Hepatocyte (in vitro differentiated cells): ENCODE measurements at regions not wholly inside any gene's neighbourhood (a gene's known extent, or its start where the extent isn't known, plus 50 kb on each side); places are given as distances from the start of the nearest gene placed in this dataset.

Source experiments
- DNase-seq: peaks from one replicate; pipeline ENCODE4 v3.0.0-alpha.2; 2016; ENCODE audit warnings: low spot score
- H2AFZ ChIP-seq: fragments of 200-600 bp; sonication (generic); 2 replicates; pipeline ENCODE4 v1.6.0; 2016; ENCODE audit warnings: antibody characterized with exemption, mild to moderate bottlenecking
- H3K27ac ChIP-seq: fragments of 200-600 bp; sonication (generic); 2 replicates; pipeline ENCODE4 v1.5.1; 2016; ENCODE audit warnings: mild to moderate bottlenecking
- H3K27me3 ChIP-seq: fragments of 200-600 bp; sonication (generic); 2 replicates; pipeline ENCODE4 v1.6.1; 2016
- H3K36me3 ChIP-seq: fragments of 200-600 bp; sonication (generic); replicated peaks from 2 replicates; pipeline ENCODE4 v1.5.1; 2016; ENCODE audit warnings: low read depth; ENCODE audit not compliant: insufficient read depth
- H3K4me1 ChIP-seq: fragments of 200-600 bp; sonication (generic); 2 replicates; pipeline ENCODE4 v1.5.1; 2016; ENCODE audit warnings: mild to moderate bottlenecking, moderate library complexity; ENCODE audit not compliant: insufficient read depth
- H3K4me2 ChIP-seq: fragments of 200-600 bp; sonication (generic); 2 replicates; pipeline ENCODE4 v1.6.0; 2016
- H3K4me3 ChIP-seq: fragments of 200-600 bp; sonication (generic); 2 replicates; pipeline ENCODE4 v1.5.1; 2016; ENCODE audit warnings: mild to moderate bottlenecking
- H3K79me2 ChIP-seq: fragments of 200-600 bp; sonication (generic); 2 replicates; pipeline ENCODE4 v1.6.0; 2017; ENCODE audit warnings: mild to moderate bottlenecking
- H3K9me2 ChIP-seq: fragments of 200-600 bp; sonication (generic); replicated peaks from 2 replicates; pipeline ENCODE4 v1.6.0; 2017; ENCODE audit warnings: mild to moderate bottlenecking; ENCODE audit not compliant: insufficient read depth
- H3K9me3 ChIP-seq: fragments of 200-600 bp; sonication (generic); 2 replicates; pipeline ENCODE4 v1.5.1; 2016; ENCODE audit warnings: low read depth, mild to moderate bottlenecking
- H4K20me1 ChIP-seq: fragments of 200-600 bp; sonication (generic); 2 replicates; pipeline ENCODE4 v1.6.0; 2016; ENCODE audit warnings: mild to moderate bottlenecking; ENCODE audit not compliant: insufficient read depth, poor library complexity, severe bottlenecking
- CTCF ChIP-seq: fragments of 200-600 bp; sonication (generic); IDR thresholded peaks from 2 replicates; pipeline ENCODE4 v1.5.1; 2016; ENCODE audit warnings: antibody characterized with exemption, mild to moderate bottlenecking; ENCODE audit not compliant: poor library complexity
- EZH2 ChIP-seq: fragments of 200-600 bp; sonication (generic); IDR thresholded peaks from 2 replicates; pipeline ENCODE4 v1.6.1; 2016; ENCODE audit warnings: antibody characterized with exemption, mild to moderate bottlenecking, borderline replicate concordance
- EZH2phosphoT487 ChIP-seq: fragments of 200-600 bp; sonication (generic); IDR thresholded peaks from one replicate; pipeline ENCODE4 v1.6.1; 2018; ENCODE audit warnings: antibody characterized with exemption, mild to moderate bottlenecking, low read depth, moderate library complexity; ENCODE audit not compliant: unreplicated experiment, severe bottlenecking
- WGBS: methylation state at CpG from one replicate; pipeline ENCODE4 v1.1.6; 2016; ENCODE audit warnings: low lambda C conversion rate; ENCODE audit errors: missing lambda C conversion rate; 5-methylcytosine and 5-hydroxymethylcytosine counted together

GRCh38 chr18:24989760-24990593, 362.0 kb downstream of the ZNF521 start:
- no peak overlapping the region for H3K4me2 ChIP-seq
- H3K27me3 ChIP-seq: no peaks in the 10 kb centered on the region
- TF ChIP-seq EZH2: no peak
- TF ChIP-seq EZH2phosphoT487: no peak
- no peak for TF ChIP-seq CTCF
- WGBS: 91% methylated on average over 7 of the region's 7 CpGs
- no peak for DNase-seq
- H3K9me3 ChIP-seq: no peaks in the 10 kb centered on the region
- H3K9me2 ChIP-seq: no peaks in the 10 kb centered on the region
- H3K4me3 ChIP-seq: no peak overlapping the region
- H4K20me1 ChIP-seq: no peaks in the 10 kb centered on the region
- no peaks in the 10 kb centered on the region for H3K36me3 ChIP-seq
- no peak overlapping the region for H3K27ac ChIP-seq
- H3K79me2 ChIP-seq: no peaks in the 10 kb centered on the region
- H3K4me1 ChIP-seq: peaks cover 18% of the 10 kb centered on the region
- no peak overlapping the region for H2AFZ ChIP-seq

- H3K9me3 ChIP-seq: no peaks in the 10 kb centered on the region
- H3K4me1 ChIP-seq: peaks cover 18% of the 10 kb centered on the region
- no peak overlapping the region for H3K4me3 ChIP-seq
- H4K20me1 ChIP-seq: no peaks in the 10 kb centered on the region
- H3K4me2 ChIP-seq: no peak overlapping the region
- 60% methylated on average over 5 of the region's 5 CpGs for WGBS
- no peak overlapping the region for H2AFZ ChIP-seq
- no peaks in the 10 kb centered on the region for H3K79me2 ChIP-seq
- TF ChIP-seq EZH2: no peak
- no peak for TF ChIP-seq CTCF
- no peak for TF ChIP-seq EZH2phosphoT487
- no peaks in the 10 kb centered on the region for H3K36me3 ChIP-seq
- no peaks in the 10 kb centered on the region for H3K27me3 ChIP-seq
- no peak overlapping the region for H3K27ac ChIP-seq
- no peak for DNase-seq
- H3K9me2 ChIP-seq: no peaks in the 10 kb centered on the region
Measured at GRCh38 chr18:24990671-24991134, 361.3 kb downstream of the ZNF521 start.

- no peak for TF ChIP-seq EZH2
- no peak for TF ChIP-seq CTCF
- no peak for TF ChIP-seq EZH2phosphoT487
- H3K4me1 ChIP-seq: peaks cover 14% of the 10 kb centered on the region
- H3K27ac ChIP-seq: no peak overlapping the region
- no peaks in the 10 kb centered on the region for H3K27me3 ChIP-seq
- H3K79me2 ChIP-seq: no peaks in the 10 kb centered on the region
- DNase-seq: no peak
- WGBS: 91% methylated on average over 14 of the region's 14 CpGs
- no peaks in the 10 kb centered on the region for H3K9me3 ChIP-seq
- H3K4me2 ChIP-seq: no peak overlapping the region
- no peak overlapping the region for H2AFZ ChIP-seq
- H3K9me2 ChIP-seq: no peaks in the 10 kb centered on the region
- no peaks in the 10 kb centered on the region for H3K36me3 ChIP-seq
- H3K4me3 ChIP-seq: no peak overlapping the region
- no peaks in the 10 kb centered on the region for H4K20me1 ChIP-seq
Measured at GRCh38 chr18:24991141-24992060, 360.6 kb downstream of the ZNF521 start.
